IMR-90 (cell line): ENCODE measurements at regions not wholly inside any gene's neighbourhood (a gene's known extent, or its start where the extent isn't known, plus 50 kb on each side); places are given as distances from the start of the nearest gene placed in this dataset.

Experiments used
- ATAC-seq: fragments of 200-7000 bp; cut with Tn5 transposase; 2 replicates; pipeline ENCODE4 v1.9.1; 2020; ENCODE audit warnings: low read depth, mild to moderate bottlenecking, moderate library complexity
- BruUV-seq: library from RNA; stranded (reverse); fragments of 400-500 nt; replicated peaks from 2 replicates; lab custom pipeline; 2021; lab: Mats Ljungman, UMichigan
- CTCF ChIA-PET: fragments of 300-600 bp; formaldehyde crosslinking; extraction: SDS; loops from one replicate; lab custom pipeline; 2021; ENCODE audit warnings: antibody characterized with exemption; lab: Yijun Ruan, JAX
- POLR2A ChIA-PET: fragments of 300-600 bp; sonication (Branson Sonifier 250); formaldehyde crosslinking; loops from one replicate; lab custom pipeline; 2022; ENCODE audit warnings: antibody characterized with exemption; ENCODE audit not compliant: unreplicated experiment; lab: Charles Lee
- DNase-seq: peaks from one replicate; pipeline ENCODE4 v3.0.0; 2013
- H2AFZ ChIP-seq: replicated peaks from 2 replicates; pipeline ENCODE3; 2013; ENCODE audit warnings: low read length, mild to moderate bottlenecking; ENCODE audit not compliant: poor library complexity
- H2AK5ac ChIP-seq: 2 replicates; pipeline ENCODE4 v1.6.1; 2013; ENCODE audit warnings: low read depth, low read length, inconsistent platforms
- H2AK9ac ChIP-seq: replicated peaks from 2 replicates; pipeline ENCODE3; 2013; ENCODE audit warnings: mild to moderate bottlenecking, low read depth, low read length, moderate library complexity; ENCODE audit not compliant: poor library complexity
- H2BK120ac ChIP-seq: 2 replicates; pipeline ENCODE4 v1.6.1; 2013; ENCODE audit warnings: low read depth, low read length, inconsistent platforms
- H2BK15ac ChIP-seq: 3 replicates; pipeline ENCODE4 v1.6.1; 2013; ENCODE audit warnings: low read depth, low read length, inconsistent platforms
- H2BK20ac ChIP-seq: 2 replicates; pipeline ENCODE4 v1.6.1; 2013; ENCODE audit warnings: low read depth, mild to moderate bottlenecking, inconsistent platforms, low read length, moderate library complexity
- H2BK5ac ChIP-seq: 2 replicates; pipeline ENCODE4 v1.6.1; 2013; ENCODE audit warnings: mild to moderate bottlenecking, low read depth, low read length, inconsistent platforms; ENCODE audit not compliant: poor library complexity, severe bottlenecking
- H3K14ac ChIP-seq: replicated peaks from 2 replicates; pipeline ENCODE4 v1.6.1; 2013; ENCODE audit warnings: low read depth, low read length, inconsistent platforms
- H3K18ac ChIP-seq: 2 replicates; pipeline ENCODE4 v1.6.1; 2013; ENCODE audit warnings: low read depth, low read length, control low read depth
- H3K23ac ChIP-seq: 2 replicates; pipeline ENCODE4 v1.6.1; 2013; ENCODE audit warnings: low read depth, low read length, inconsistent platforms
- H3K27ac ChIP-seq: 2 replicates; pipeline ENCODE4 v1.5.1; 2013; ENCODE audit warnings: mild to moderate bottlenecking, control low read depth, low read length; ENCODE audit not compliant: insufficient read depth
- H3K27me3 ChIP-seq: 2 replicates; pipeline ENCODE4 v1.6.1; 2013; ENCODE audit warnings: low read length; ENCODE audit not compliant: control insufficient read depth, insufficient read depth
- H3K36me3 ChIP-seq: 2 replicates; pipeline ENCODE4 v1.6.1; 2013; ENCODE audit warnings: low read length, mixed read lengths; ENCODE audit not compliant: control insufficient read depth, insufficient read depth
- H3K4ac ChIP-seq: 2 replicates; pipeline ENCODE4 v1.6.1; 2013; ENCODE audit warnings: low read depth, low read length, inconsistent platforms
- H3K4me1 ChIP-seq: 2 replicates; pipeline ENCODE4 v1.6.1; 2013; ENCODE audit warnings: low read length, mixed read lengths; ENCODE audit not compliant: control insufficient read depth, insufficient read depth
- H3K4me2 ChIP-seq: 2 replicates; pipeline ENCODE4 v1.6.1; 2013; ENCODE audit warnings: low read depth, mild to moderate bottlenecking, control low read depth, low read length, moderate library complexity
- H3K4me3 ChIP-seq: 2 replicates; pipeline ENCODE4 v1.5.1; 2013; ENCODE audit warnings: low read depth, mild to moderate bottlenecking, control low read depth, low read length, moderate library complexity; ENCODE audit not compliant: insufficient read depth
- H3K56ac ChIP-seq: 2 replicates; pipeline ENCODE4 v1.6.1; 2013; ENCODE audit warnings: low read length, inconsistent platforms; ENCODE audit not compliant: insufficient read depth; ENCODE audit errors: extremely low read depth
- H3K79me1 ChIP-seq, 2 experiments: 2 replicates each; pipeline ENCODE4 v1.6.1; 2013; ENCODE audit warnings: low read length in 2 of 2, inconsistent platforms in 1 of 2, low read depth in 1 of 2
- H3K9ac ChIP-seq: 2 replicates; pipeline ENCODE4 v1.6.1; 2013; ENCODE audit warnings: low read depth, low read length, control low read depth
- H3K9me1 ChIP-seq: 2 replicates; pipeline ENCODE4 v1.6.1; 2013; ENCODE audit warnings: low read length, inconsistent platforms; ENCODE audit not compliant: insufficient read depth
- H3K9me3 ChIP-seq: 2 replicates; pipeline ENCODE4 v1.6.1; 2013; ENCODE audit warnings: low read length; ENCODE audit not compliant: control insufficient read depth, insufficient read depth
- H4K20me1 ChIP-seq: 2 replicates; pipeline ENCODE4 v1.6.1; 2013; ENCODE audit warnings: low read length, inconsistent platforms; ENCODE audit not compliant: insufficient read depth
- H4K5ac ChIP-seq: 2 replicates; pipeline ENCODE4 v1.6.1; 2013; ENCODE audit warnings: mild to moderate bottlenecking, low read depth, low read length, control low read depth
- H4K8ac ChIP-seq, 2 experiments: 2 replicates each; pipeline ENCODE4 v1.6.1; 2013; ENCODE audit warnings: low read depth in 2 of 2, low read length in 2 of 2, control low read depth in 1 of 2, inconsistent platforms in 1 of 2
- H4K91ac ChIP-seq: 2 replicates; pipeline ENCODE4 v1.6.1; 2013; ENCODE audit warnings: low read depth, low read length, inconsistent platforms; ENCODE audit not compliant: insufficient read depth
- CEBPB ChIP-seq: IDR thresholded peaks from 2 replicates; pipeline ENCODE4 v1.6.1; 2012; ENCODE audit warnings: low read depth, low read length, improper control_type of control experiment
- CHD1 ChIP-seq: IDR thresholded peaks from 2 replicates; pipeline ENCODE4 v1.6.1; 2012; ENCODE audit warnings: low read depth, low read length, improper control_type of control experiment
- MAFK ChIP-seq: IDR thresholded peaks from 2 replicates; pipeline ENCODE4 v1.6.1; 2012; ENCODE audit warnings: low read depth, low read length, improper control_type of control experiment
- MAZ ChIP-seq: IDR thresholded peaks from 2 replicates; pipeline ENCODE4 v1.6.1; 2012; ENCODE audit warnings: low read depth, mild to moderate bottlenecking, low read length, improper control_type of control experiment, moderate library complexity, borderline replicate concordance
- MXI1 ChIP-seq: IDR thresholded peaks from 2 replicates; pipeline ENCODE4 v1.6.1; 2012; ENCODE audit warnings: low read depth, mild to moderate bottlenecking, low read length, moderate library complexity, borderline replicate concordance
- NFE2L2 ChIP-seq: fragments of 150-350 bp; IDR thresholded peaks from 2 replicates; pipeline ENCODE4 v1.6.1; 2016; ENCODE audit warnings: low read depth, mild to moderate bottlenecking, low read length
- POLR2A ChIP-seq: IDR thresholded peaks from 2 replicates; pipeline ENCODE4 v1.6.1; 2012; ENCODE audit warnings: mild to moderate bottlenecking, low read depth, low read length
- RAD21 ChIP-seq: IDR thresholded peaks from 2 replicates; pipeline ENCODE4 v1.6.1; 2012; ENCODE audit warnings: low read length, improper control_type of control experiment
- RCOR1 ChIP-seq: IDR thresholded peaks from 2 replicates; pipeline ENCODE4 v1.6.1; 2012; ENCODE audit warnings: mild to moderate bottlenecking, low read length, improper control_type of control experiment; ENCODE audit not compliant: insufficient replicate concordance
- RFX5 ChIP-seq: IDR thresholded peaks from 2 replicates; pipeline ENCODE4 v1.8.0; 2012; ENCODE audit warnings: low read depth, mild to moderate bottlenecking, low read length, moderate library complexity
- WGBS, 2 experiments: methylation state at CpG; one replicate each; pipeline versions ENCODE4 v1.1.5 to v1.1.7; 2013; ENCODE audit warnings: missing lambda C conversion rate in 2 of 2; ENCODE audit not compliant: insufficient read length in 1 of 2; ENCODE audit errors: extremely low coverage in 2 of 2; 5-methylcytosine and 5-hydroxymethylcytosine counted together
- dilution Hi-C: fragments of 300-500 bp; cut with HindIII; formaldehyde crosslinking; loops from one replicate; pipeline ENCODE4 v1.14.3; 2018; ENCODE audit warnings: low sequenced_read_pairs; ENCODE audit not compliant: unreplicated experiment
- in situ Hi-C: fragments of 300-500 bp; cut with MboI; formaldehyde crosslinking; loops from 3 replicates; pipeline ENCODE4 v1.14.3; 2019; ENCODE audit warnings: low sequenced_read_pairs, inconsistent platforms, mixed read lengths
- intact Hi-C: fragments of 100-400 bp; cut with micrococcal nuclease; formaldehyde crosslinking; loops from 2 replicates; pipeline ENCODE4 v1.10.0; 2022
- TF ChIP-seq, protein P1 (sequence below): fragments of 150-350 bp; IDR thresholded peaks from 2 replicates; pipeline ENCODE4 v1.6.1; 2017; ENCODE audit warnings: mild to moderate bottlenecking, antibody characterized with exemption, low read length, low read depth

DNA sequence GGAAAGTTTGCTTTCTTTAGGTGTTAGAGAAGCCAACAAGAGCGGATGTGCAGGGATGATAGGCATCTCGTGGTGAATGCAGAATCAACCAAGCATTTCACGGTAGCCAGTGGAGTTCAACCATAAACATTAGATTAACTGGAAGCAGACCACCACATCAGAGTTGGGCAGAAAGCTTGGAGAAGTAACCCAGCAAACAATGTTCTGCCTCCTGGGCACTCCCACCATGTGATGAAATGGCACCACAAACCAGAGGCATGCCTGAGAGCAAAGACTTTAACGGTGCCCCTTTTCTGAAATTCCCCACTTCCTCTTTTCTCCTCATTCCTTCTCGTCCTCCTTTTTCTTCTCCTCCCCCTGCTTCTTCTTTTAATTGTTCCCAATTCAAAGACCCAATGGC, 193.5 kb upstream of the ANKFN1 start:
- Histone ChIP-seq H2BK5ac (no peak overlapping the region), H2BK120ac (no peak overlapping the region), H3K23ac (no peak overlapping the region), H2BK15ac (no peak overlapping the region), H3K14ac (no peak overlapping the region), H2AFZ (no peak overlapping the region), H4K91ac (no peak overlapping the region), H2AK9ac (no peak overlapping the region), H2BK20ac (no peak overlapping the region), H3K9ac (no peak overlapping the region), H3K9me1 (no peaks in the 10 kb centered on the region), H3K36me3 (no peaks in the 10 kb centered on the region), H3K4me3 (no peak overlapping the region), H3K4me2 (no peak overlapping the region), H3K9me3 (no peaks in the 10 kb centered on the region), H3K79me1 (no peaks in the 10 kb centered on the region), H4K5ac (no peak overlapping the region), H3K18ac (no peak overlapping the region), H2AK5ac (no peak overlapping the region), H3K4ac (no peak overlapping the region), H4K20me1 (no peaks in the 10 kb centered on the region), H3K27ac (no peak overlapping the region), H3K4me1 (no peaks in the 10 kb centered on the region), H3K27me3 (no peaks in the 10 kb centered on the region), H3K56ac (no peak overlapping the region), H4K8ac (no peak overlapping the region)
- intact Hi-C loops = loop anchor here (5.0 kb wide), 1 partner anchor 583 kb away; no protein-coding TSS in a partner anchor
- dilution Hi-C loops = no loop called here
- 50% methylated on average over 1 of the region's 5 CpGs; no CpG with 5 or more reads in 1 of the 2 experiments for WGBS, 2 experiments
- POLR2A ChIA-PET = no interaction called here
- in situ Hi-C loops = no loop called here
- no TSS peak for BruUV-seq
- TF ChIP-seq POLR2A (no peak), CHD1 (no peak), MAFK (no peak), RFX5 (no peak), RCOR1 (no peak), NFE2L2 (no peak), MXI1 (no peak), CEBPB (no peak), MAZ (no peak), RAD21 (no peak)
- TF ChIP-seq, protein P1, sequence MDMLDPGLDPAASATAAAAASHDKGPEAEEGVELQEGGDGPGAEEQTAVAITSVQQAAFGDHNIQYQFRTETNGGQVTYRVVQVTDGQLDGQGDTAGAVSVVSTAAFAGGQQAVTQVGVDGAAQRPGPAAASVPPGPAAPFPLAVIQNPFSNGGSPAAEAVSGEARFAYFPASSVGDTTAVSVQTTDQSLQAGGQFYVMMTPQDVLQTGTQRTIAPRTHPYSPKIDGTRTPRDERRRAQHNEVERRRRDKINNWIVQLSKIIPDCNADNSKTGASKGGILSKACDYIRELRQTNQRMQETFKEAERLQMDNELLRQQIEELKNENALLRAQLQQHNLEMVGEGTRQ = no peak
- DNase-seq (no peak), ATAC-seq (no peak)
- CTCF ChIA-PET = no interaction called here
